ENCODE measurements at regions not wholly inside any gene's neighbourhood (a gene's known extent, or its start where the extent isn't known, plus 50 kb on each side); places are given as distances from the start of the nearest gene placed in this dataset.

DNA sequence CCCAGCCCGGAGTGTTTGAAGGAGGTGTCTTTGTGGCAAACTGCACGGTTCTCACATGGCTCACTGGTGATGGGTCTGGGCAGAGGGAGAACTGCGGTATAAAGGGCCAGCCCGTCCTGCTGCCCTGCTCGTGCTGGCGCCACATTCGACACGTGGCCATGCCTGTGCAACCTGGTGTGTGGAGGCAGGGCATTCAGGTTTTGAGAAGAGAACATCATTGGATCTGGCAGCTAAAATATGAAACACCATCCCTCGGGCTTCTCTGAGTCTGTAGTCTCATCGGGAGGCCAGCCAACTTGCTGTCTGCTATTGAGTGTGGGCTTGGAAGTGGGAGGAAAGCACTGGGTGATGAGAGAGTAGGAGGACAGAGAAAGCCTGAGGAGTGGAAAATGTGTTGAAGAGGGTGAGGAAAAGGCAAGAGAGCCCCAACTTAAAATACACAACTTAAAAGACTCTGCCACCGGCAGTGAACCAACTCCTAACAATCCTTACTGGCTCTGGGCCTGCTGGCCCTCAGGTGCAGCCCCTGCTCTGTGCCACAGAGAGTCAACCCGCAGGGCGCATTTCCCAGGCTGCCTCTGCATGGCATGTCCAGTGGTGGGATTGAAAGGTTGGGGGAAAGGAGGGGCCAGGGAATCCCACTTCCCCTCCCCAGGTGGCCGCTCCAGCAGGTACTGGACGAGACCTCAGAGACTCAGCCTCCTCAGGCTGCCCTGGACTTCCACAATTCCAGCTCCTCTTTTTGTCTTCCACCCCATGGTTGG lies 112.7 kb upstream of the DLX2 start:
- Histone ChIP-seq H3K27me3 (ENCODE audit: insufficient read depth) (no peaks in the 10 kb centered on the region), H3K36me3 (replicated peaks in 1 of 2; ENCODE audit: control insufficient read depth in 1 of 2, insufficient read depth in 2 of 2, low read length in 1 of 2) (no peaks in the 10 kb centered on the region), H3F3A (replicated peaks; ENCODE audit: insufficient read depth) (no peaks in the 10 kb centered on the region), H3K9ac (no peak overlapping the region), H2AFZ (ENCODE audit: low read depth) (no peak overlapping the region), H4K20me1 (ENCODE audit: insufficient read depth) (no peaks in the 10 kb centered on the region), H3K79me2 (ENCODE audit: insufficient read depth) (no peaks in the 10 kb centered on the region), H3K4me3 (ENCODE audit: low read depth in 2 of 2, low read length in 1 of 2) (no peak overlapping the region), H3K9me3 (no peaks in the 10 kb centered on the region), H3K4me1 (ENCODE audit: control insufficient read depth in 1 of 2, insufficient read depth in 2 of 2, low read depth in 1 of 2, low read length in 1 of 2) (peaks cover 0 to 3% of the 10 kb centered on the region in 2 experiments; a peak in 1 of 4 replicates), H3K27ac (ENCODE audit: low read depth in 2 of 2, low read length in 1 of 2) (no peak overlapping the region), H3K4me2 (no peak overlapping the region), H3K9me2 (no peaks in the 10 kb centered on the region)
- POLR2A ChIA-PET = no interaction called here
- CTCF ChIA-PET = no interaction called here
- TF ChIP-seq RXRA (IDR thresholded peaks at IDR 0.05; ENCODE audit: borderline replicate concordance, low read depth) (no peak), EP300 (IDR thresholded peaks at IDR 0.05; ENCODE audit: borderline replicate concordance in 1 of 2, low read depth in 1 of 2, low read length in 1 of 2) (no peak)
- DNase-seq = no peak
- 88% methylated on average over 14 of the region's 15 CpGs for WGBS (ENCODE audit: low lambda C conversion rate)

- Histone ChIP-seq H3K79me2 (ENCODE audit: insufficient read depth) (no peaks in the 10 kb centered on the region), H3F3A (replicated peaks; ENCODE audit: insufficient read depth) (no peaks in the 10 kb centered on the region), H3K36me3 (replicated peaks in 1 of 2; ENCODE audit: control insufficient read depth in 1 of 2, insufficient read depth in 2 of 2, low read length in 1 of 2) (no peaks in the 10 kb centered on the region), H2AFZ (ENCODE audit: low read depth) (no peak overlapping the region), H3K4me2 (no peak overlapping the region), H3K9me2 (no peaks in the 10 kb centered on the region), H3K4me1 (ENCODE audit: control insufficient read depth in 1 of 2, insufficient read depth in 2 of 2, low read depth in 1 of 2, low read length in 1 of 2) (peaks cover 0 to 3% of the 10 kb centered on the region in 2 experiments; a peak in 1 of 4 replicates), H3K4me3 (ENCODE audit: low read depth in 2 of 2, low read length in 1 of 2) (no peak overlapping the region), H3K9ac (no peak overlapping the region), H3K27me3 (ENCODE audit: insufficient read depth) (no peaks in the 10 kb centered on the region), H3K27ac (ENCODE audit: low read depth in 2 of 2, low read length in 1 of 2) (no peak overlapping the region), H4K20me1 (ENCODE audit: insufficient read depth) (no peaks in the 10 kb centered on the region), H3K9me3 (no peaks in the 10 kb centered on the region)
- DNase-seq = no peak
- no peak for TF ChIP-seq EP300 (IDR thresholded peaks at IDR 0.05; ENCODE audit: borderline replicate concordance in 1 of 2, low read depth in 1 of 2, low read length in 1 of 2)
- TF ChIP-seq SIN3A (IDR thresholded peaks at IDR 0.05; ENCODE audit: borderline replicate concordance, low read depth, low read length) = no peak
- no peak for TF ChIP-seq FOSL2 (IDR thresholded peaks at IDR 0.05; ENCODE audit: borderline replicate concordance, low read depth)
- no peak for TF ChIP-seq EZH2phosphoT487 (IDR thresholded peaks at IDR 0.05; ENCODE audit: borderline replicate concordance, low read depth)
- TF ChIP-seq RAD21 (IDR thresholded peaks at IDR 0.05; ENCODE audit: low read length) = no peak
- TF ChIP-seq YY1 (IDR thresholded peaks at IDR 0.05; ENCODE audit: low read depth) = no peak
- no peak for TF ChIP-seq RXRA (IDR thresholded peaks at IDR 0.05; ENCODE audit: borderline replicate concordance, low read depth)
- TF ChIP-seq CTCF (IDR thresholded peaks at IDR 0.05) = no peak
- no peak for TF ChIP-seq SMC3 (IDR thresholded peaks at IDR 0.05; ENCODE audit: low read depth, low read length)
- no peak for TF ChIP-seq USF2 (IDR thresholded peaks at IDR 0.05; ENCODE audit: borderline replicate concordance, low read depth, low read length)
- no peak for TF ChIP-seq TCF12 (IDR thresholded peaks at IDR 0.05)
- no peak for TF ChIP-seq CHD2 (IDR thresholded peaks at IDR 0.05; ENCODE audit: low read length, partially characterized antibody)
- TF ChIP-seq NFIC (IDR thresholded peaks at IDR 0.05; ENCODE audit: borderline replicate concordance) = no peak
- TF ChIP-seq, protein P1, sequence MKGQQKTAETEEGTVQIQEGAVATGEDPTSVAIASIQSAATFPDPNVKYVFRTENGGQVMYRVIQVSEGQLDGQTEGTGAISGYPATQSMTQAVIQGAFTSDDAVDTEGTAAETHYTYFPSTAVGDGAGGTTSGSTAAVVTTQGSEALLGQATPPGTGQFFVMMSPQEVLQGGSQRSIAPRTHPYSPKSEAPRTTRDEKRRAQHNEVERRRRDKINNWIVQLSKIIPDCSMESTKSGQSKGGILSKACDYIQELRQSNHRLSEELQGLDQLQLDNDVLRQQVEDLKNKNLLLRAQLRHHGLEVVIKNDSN (IDR thresholded peaks at IDR 0.05; ENCODE audit: borderline replicate concordance, low read depth) = no peak
- no peak for TF ChIP-seq GATA2 (CRISPR knock-in tag; IDR thresholded peaks at IDR 0.05)
- no peak for TF ChIP-seq PBX3 (IDR thresholded peaks at IDR 0.05)
- TF ChIP-seq FOXJ3 (CRISPR knock-in tag; IDR thresholded peaks at IDR 0.05) = no peak
- no peak for TF ChIP-seq MAX (IDR thresholded peaks at IDR 0.05; ENCODE audit: low read depth)
- no peak for TF ChIP-seq ELF1 (IDR thresholded peaks at IDR 0.05)
- TF ChIP-seq MXI1 (IDR thresholded peaks at IDR 0.05; ENCODE audit: low read depth, low read length) = no peak
- ChIA-PET CTCF (no interaction called here), POLR2A (no interaction called here)
- WGBS (ENCODE audit: low lambda C conversion rate) = 63% methylated on average over 2 of the region's 2 CpGs
These were observed 113.2 kb upstream of the DLX2 start for GRCh38 chr2:172215936-172216335.
